HK-2 (cell line): ENCODE measurements at regions not wholly inside any gene's neighbourhood (a gene's known extent, or its start where the extent isn't known, plus 50 kb on each side); places are given as distances from the start of the nearest gene placed in this dataset.
A peak's percentile ranks its signal among the peaks of the same experiment; 100 is the strongest.
"Not testable (repeated sequence)": the region's sequence is repeated elsewhere in the genome, so short reads cannot be mapped to it uniquely, and the experiment has no call there.

ENCODE experiments used
- DNase-seq: peaks from one replicate; pipeline ENCODE4 v3.0.0-alpha.2; 2018; ENCODE audit not compliant: unreplicated experiment

- DNase-seq, result no peak
Measured at GRCh38 chr6:12545619-12546409, 170.8 kb upstream of the PHACTR1 start.

DNA sequence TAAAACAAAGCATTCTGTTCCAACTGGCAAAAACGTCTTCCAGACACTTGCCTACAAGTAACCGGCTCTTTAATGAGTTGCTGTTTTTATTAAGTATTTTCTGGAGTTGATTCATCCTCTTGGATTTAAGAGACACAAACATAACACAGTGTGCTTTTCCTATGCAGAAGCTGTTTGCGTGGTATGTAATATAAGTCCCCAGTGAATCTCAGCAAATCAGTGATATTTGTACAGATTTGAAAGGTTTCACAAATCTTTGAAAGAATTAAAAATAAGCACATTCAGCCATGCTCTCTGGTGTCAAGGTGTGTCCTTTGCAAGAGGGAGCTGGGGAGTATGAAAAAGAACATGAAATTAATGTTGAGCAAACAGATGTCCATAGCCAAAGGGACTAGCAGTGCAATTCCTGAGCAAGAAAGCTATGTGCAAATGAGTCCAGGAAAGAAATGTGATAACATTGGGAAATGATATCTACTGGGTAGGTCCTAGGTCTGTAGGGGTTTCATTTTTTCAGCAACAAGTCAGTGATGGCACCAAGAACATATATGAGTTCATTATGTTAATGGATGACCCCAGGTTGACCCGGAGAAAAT lies 170.1 kb upstream of the PHACTR1 start:
- no peak for DNase-seq

DNA sequence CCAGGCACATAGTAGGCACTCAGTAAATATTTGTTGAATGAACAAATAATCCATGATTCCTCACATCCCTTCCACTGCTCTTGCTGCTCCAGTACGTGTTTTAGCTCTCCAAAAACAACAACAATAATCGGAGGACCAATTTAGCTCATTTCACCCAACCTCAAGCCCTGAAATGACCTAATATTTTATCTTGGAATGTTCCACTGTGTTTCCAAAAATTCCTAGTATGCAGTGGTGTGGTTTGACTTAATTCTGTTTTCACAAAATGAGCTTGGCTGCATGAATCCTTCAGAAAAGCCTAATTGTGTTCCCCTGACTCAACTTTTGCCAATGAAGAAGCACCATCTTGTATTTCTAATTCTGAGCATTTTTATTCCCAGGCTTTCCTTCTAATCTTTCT lies 168.0 kb upstream of the PHACTR1 start:
- DNase-seq, result no peak

GRCh38 chr6:12549445-12549844 lies 167.1 kb upstream of the PHACTR1 start:
- not testable (repeated sequence) for DNase-seq

DNA sequence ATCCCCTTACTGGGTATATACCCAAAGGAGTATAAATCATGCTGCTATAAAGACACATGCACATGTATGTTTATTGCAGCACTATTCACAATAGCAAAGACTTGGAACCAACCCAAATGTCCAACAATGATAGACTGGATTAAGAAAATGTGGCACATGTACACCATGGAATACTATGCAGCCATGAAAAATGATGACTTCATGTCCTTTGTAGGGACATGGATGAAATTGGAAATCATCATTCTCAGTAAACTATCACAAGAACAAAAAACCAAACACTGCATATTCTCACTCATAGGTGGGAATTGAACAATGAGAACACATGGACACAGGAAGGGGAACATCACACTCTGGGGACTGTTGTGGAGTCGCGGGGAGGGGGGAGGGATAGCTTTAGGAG lies 161.7 kb upstream of the PHACTR1 start:
- not testable (repeated sequence) for DNase-seq

- DNase-seq, result no peak
Measured at GRCh38 chr6:12555267-12555666, 161.3 kb upstream of the PHACTR1 start.

DNA sequence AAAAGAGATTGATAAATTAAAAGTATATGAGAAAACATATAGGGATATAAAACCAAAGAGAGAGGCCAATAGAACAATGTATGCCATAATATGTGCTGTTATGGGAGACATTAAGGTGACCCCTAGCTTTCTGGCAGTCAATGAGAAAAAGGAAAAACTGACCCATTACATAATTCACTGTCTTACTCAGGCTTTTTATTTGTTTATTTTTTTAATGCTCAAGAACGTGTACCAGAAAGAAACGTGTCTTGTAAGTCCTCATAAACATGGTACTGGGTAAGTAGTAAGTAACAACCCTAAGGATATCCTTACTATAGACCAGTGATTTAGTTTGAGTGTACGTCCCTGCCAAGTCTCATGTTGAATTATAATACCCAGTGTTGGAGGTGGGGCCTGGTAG lies 160.8 kb upstream of the PHACTR1 start:
- DNase-seq, result no peak

GRCh38 chr6:12557765-12558164 lies 158.8 kb upstream of the PHACTR1 start:
- no peak for DNase-seq

- no peak for DNase-seq
Measured at GRCh38 chr6:12560315-12560714, 156.3 kb upstream of the PHACTR1 start.

- no peak for DNase-seq
Measured at GRCh38 chr6:12566618-12567123, 149.9 kb upstream of the PHACTR1 start.

DNA sequence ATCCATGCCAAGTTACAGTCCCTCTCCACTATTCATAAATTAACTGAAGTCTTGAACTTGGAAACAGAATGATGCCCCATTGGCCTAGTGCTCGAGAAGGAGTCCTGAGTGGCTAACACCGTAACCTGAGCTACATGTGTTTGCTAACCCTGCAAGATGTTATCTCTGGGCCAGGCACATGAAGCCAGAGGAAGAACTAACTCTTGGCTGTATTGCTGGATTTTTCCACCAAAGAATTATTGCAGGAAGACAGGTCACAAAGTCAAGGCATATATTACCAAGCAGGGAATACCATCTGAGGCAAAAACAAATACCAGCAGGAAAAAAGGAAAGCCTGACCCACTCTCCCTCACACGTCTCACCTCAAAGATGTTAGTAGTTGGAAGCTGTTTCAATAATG lies 148.9 kb upstream of the PHACTR1 start:
- DNase-seq, result no peak

GRCh38 chr6:12569646-12570045 lies 146.9 kb upstream of the PHACTR1 start:
- DNase-seq, result no peak

- DNase-seq, result no peak
Measured at GRCh38 chr6:12570461-12571030, 146.0 kb upstream of the PHACTR1 start.

GRCh38 chr6:12572896-12573827 lies 143.4 kb upstream of the PHACTR1 start:
- DNase-seq, result peak; percentile 58

GRCh38 chr6:12575961-12576360 lies 140.6 kb upstream of the PHACTR1 start:
- DNase-seq, result no peak

- no peak for DNase-seq
Measured at GRCh38 chr6:12576389-12576788, 140.2 kb upstream of the PHACTR1 start.

DNA sequence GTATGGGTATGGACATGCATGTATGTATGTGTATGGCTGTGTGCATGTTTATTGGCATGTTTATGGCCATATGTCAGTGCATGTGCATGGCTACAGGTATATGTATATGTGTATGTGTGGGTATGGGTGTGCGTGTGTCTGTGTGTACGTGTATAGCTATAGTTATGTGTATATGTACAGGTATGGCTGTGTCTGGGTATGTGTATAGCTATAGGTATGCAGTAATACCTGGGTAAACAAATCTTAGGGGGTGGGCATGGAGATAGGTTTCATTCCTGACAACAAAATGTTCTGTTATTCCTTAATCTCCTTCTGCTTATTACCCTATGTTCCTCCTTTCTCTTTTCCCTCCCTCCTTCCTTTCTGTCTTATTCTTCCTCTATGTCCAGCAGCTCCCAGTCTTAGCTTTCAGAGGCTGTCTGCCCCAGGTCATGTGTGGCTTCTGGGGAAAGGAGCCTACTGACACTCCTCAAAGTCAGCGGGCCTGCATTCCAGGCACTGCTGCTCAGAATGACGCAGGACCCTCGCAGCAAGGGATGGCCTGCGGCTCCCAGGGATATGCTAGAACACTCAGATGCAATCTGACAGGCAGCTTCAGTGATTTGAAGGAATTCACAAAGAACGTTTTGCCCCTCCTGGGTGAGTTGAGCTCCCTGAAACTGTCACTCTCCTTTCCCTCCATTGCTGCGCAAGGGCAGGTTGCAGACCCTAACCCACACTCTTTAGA lies 139.3 kb upstream of the PHACTR1 start:
- no peak for DNase-seq

GRCh38 chr6:12578097-12578496 lies 138.5 kb upstream of the PHACTR1 start:
- no peak for DNase-seq

- DNase-seq, result no peak
Measured at GRCh38 chr6:12578751-12579150, 137.8 kb upstream of the PHACTR1 start.

- no peak for DNase-seq
Measured at GRCh38 chr6:12580290-12580689, 136.3 kb upstream of the PHACTR1 start.

GRCh38 chr6:12582421-12583110 lies 134.0 kb upstream of the PHACTR1 start:
- no peak for DNase-seq
